ENCODE measurements at regions not wholly inside any gene's neighbourhood (a gene's known extent, or its start where the extent isn't known, plus 50 kb on each side); places are given as distances from the start of the nearest gene placed in this dataset.

- FAIRE-seq = no peak
- DNase-seq (ENCODE audit: insufficient read length, low spot score) = no peak
- TF ChIP-seq SPI1 (IDR thresholded peaks at IDR 0.05; ENCODE audit: low read depth, low read length) (no peak), PAX5 (IDR thresholded peaks at IDR 0.05; ENCODE audit: insufficient read depth, low read length, severe bottlenecking) (no peak), TAF1 (IDR thresholded peaks at IDR 0.05; ENCODE audit: low read depth, low read length) (no peak), POU2F2 (IDR thresholded peaks at IDR 0.05; ENCODE audit: low read depth, low read length) (no peak)
These were observed 167.6 kb downstream of the UXS1 start for GRCh38 chr2:106026271-106027190.

- no peak for FAIRE-seq
- DNase-seq (ENCODE audit: insufficient read length, low spot score) = no peak
- no peak for TF ChIP-seq POLR2A (IDR thresholded peaks at IDR 0.05; ENCODE audit: low read depth, low read length)
- no peak for TF ChIP-seq POU2F2 (IDR thresholded peaks at IDR 0.05; ENCODE audit: low read depth, low read length)
- TF ChIP-seq SPI1 (IDR thresholded peaks at IDR 0.05; ENCODE audit: low read depth, low read length) = no peak
These were observed 168.3 kb downstream of the UXS1 start for GRCh38 chr2:106025796-106026195.

GRCh38 chr2:106021662-106022028 lies 172.5 kb downstream of the UXS1 start:
- FAIRE-seq (no peak), DNase-seq (ENCODE audit: insufficient read length, low spot score) (no peak)
- TF ChIP-seq POLR2AphosphoS5 (IDR thresholded peaks at IDR 0.05; ENCODE audit: low read depth, low read length) = no peak

GRCh38 chr2:106020821-106021661 lies 173.1 kb downstream of the UXS1 start:
- FAIRE-seq = no peak
- no peak for DNase-seq (ENCODE audit: insufficient read length, low spot score)
- no peak for TF ChIP-seq TAF1 (IDR thresholded peaks at IDR 0.05; ENCODE audit: low read depth, low read length)
- no peak for TF ChIP-seq POLR2A (IDR thresholded peaks at IDR 0.05; ENCODE audit: low read depth, low read length)
- TF ChIP-seq POU2F2 (IDR thresholded peaks at IDR 0.05; ENCODE audit: low read depth, low read length) = no peak
- TF ChIP-seq PAX5 (IDR thresholded peaks at IDR 0.05; ENCODE audit: insufficient read depth, low read length, severe bottlenecking) = no peak
- no peak for TF ChIP-seq SPI1 (IDR thresholded peaks at IDR 0.05; ENCODE audit: low read depth, low read length)
- no peak for TF ChIP-seq POLR2AphosphoS5 (IDR thresholded peaks at IDR 0.05; ENCODE audit: low read depth, low read length)

GRCh38 chr2:106020032-106020431 lies 174.1 kb downstream of the UXS1 start:
- TF ChIP-seq POLR2A (IDR thresholded peaks at IDR 0.05; ENCODE audit: low read depth, low read length) (no peak), TAF1 (IDR thresholded peaks at IDR 0.05; ENCODE audit: low read depth, low read length) (no peak), SPI1 (IDR thresholded peaks at IDR 0.05; ENCODE audit: low read depth, low read length) (no peak), POLR2AphosphoS5 (IDR thresholded peaks at IDR 0.05; ENCODE audit: low read depth, low read length) (no peak), POU2F2 (IDR thresholded peaks at IDR 0.05; ENCODE audit: low read depth, low read length) (no peak), PAX5 (IDR thresholded peaks at IDR 0.05; ENCODE audit: insufficient read depth, low read length, severe bottlenecking) (no peak)
- no peak for DNase-seq (ENCODE audit: insufficient read length, low spot score)
- FAIRE-seq = no peak

GRCh38 chr2:106018141-106018540 lies 176.0 kb downstream of the UXS1 start:
- FAIRE-seq (no peak), DNase-seq (ENCODE audit: insufficient read length, low spot score) (no peak)
- TF ChIP-seq POLR2AphosphoS5 (IDR thresholded peaks at IDR 0.05; ENCODE audit: low read depth, low read length) (no peak), SPI1 (IDR thresholded peaks at IDR 0.05; ENCODE audit: low read depth, low read length) (no peak), POU2F2 (IDR thresholded peaks at IDR 0.05; ENCODE audit: low read depth, low read length) (no peak), TAF1 (IDR thresholded peaks at IDR 0.05; ENCODE audit: low read depth, low read length) (no peak), PAX5 (IDR thresholded peaks at IDR 0.05; ENCODE audit: insufficient read depth, low read length, severe bottlenecking) (no peak), POLR2A (IDR thresholded peaks at IDR 0.05; ENCODE audit: low read depth, low read length) (no peak)

GRCh38 chr2:106012591-106013347 lies 181.3 kb downstream of the UXS1 start:
- no peak for TF ChIP-seq POLR2AphosphoS5 (IDR thresholded peaks at IDR 0.05; ENCODE audit: low read depth, low read length)
- TF ChIP-seq SPI1 (IDR thresholded peaks at IDR 0.05; ENCODE audit: low read depth, low read length) = no peak
- no peak for TF ChIP-seq TAF1 (IDR thresholded peaks at IDR 0.05; ENCODE audit: low read depth, low read length)
- no peak for TF ChIP-seq POU2F2 (IDR thresholded peaks at IDR 0.05; ENCODE audit: low read depth, low read length)
- TF ChIP-seq POLR2A (IDR thresholded peaks at IDR 0.05; ENCODE audit: low read depth, low read length) = no peak
- TF ChIP-seq PAX5 (IDR thresholded peaks at IDR 0.05; ENCODE audit: insufficient read depth, low read length, severe bottlenecking) = no peak
- FAIRE-seq = no peak
- no peak for DNase-seq (ENCODE audit: insufficient read length, low spot score)

GRCh38 chr2:106012001-106012590 lies 182.0 kb downstream of the UXS1 start:
- FAIRE-seq = no peak
- TF ChIP-seq POU2F2 (IDR thresholded peaks at IDR 0.05; ENCODE audit: low read depth, low read length) (no peak), SPI1 (IDR thresholded peaks at IDR 0.05; ENCODE audit: low read depth, low read length) (no peak), TAF1 (IDR thresholded peaks at IDR 0.05; ENCODE audit: low read depth, low read length) (no peak)
- DNase-seq (ENCODE audit: insufficient read length, low spot score) = no peak

- TF ChIP-seq TAF1 (IDR thresholded peaks at IDR 0.05; ENCODE audit: low read depth, low read length) = no peak
- no peak for TF ChIP-seq POU2F2 (IDR thresholded peaks at IDR 0.05; ENCODE audit: low read depth, low read length)
- TF ChIP-seq POLR2A (IDR thresholded peaks at IDR 0.05; ENCODE audit: low read depth, low read length) = no peak
- TF ChIP-seq POLR2AphosphoS5 (IDR thresholded peaks at IDR 0.05; ENCODE audit: low read depth, low read length) = no peak
- no peak for TF ChIP-seq SPI1 (IDR thresholded peaks at IDR 0.05; ENCODE audit: low read depth, low read length)
- TF ChIP-seq PAX5 (IDR thresholded peaks at IDR 0.05; ENCODE audit: insufficient read depth, low read length, severe bottlenecking) = no peak
- FAIRE-seq = no peak
- DNase-seq (ENCODE audit: insufficient read length, low spot score) = no peak
These were observed 182.7 kb downstream of the UXS1 start for GRCh38 chr2:106011380-106011779.
